ENCODE measurements at regions not wholly inside any gene's neighbourhood (a gene's known extent, or its start where the extent isn't known, plus 50 kb on each side); places are given as distances from the start of the nearest gene placed in this dataset.

DNA sequence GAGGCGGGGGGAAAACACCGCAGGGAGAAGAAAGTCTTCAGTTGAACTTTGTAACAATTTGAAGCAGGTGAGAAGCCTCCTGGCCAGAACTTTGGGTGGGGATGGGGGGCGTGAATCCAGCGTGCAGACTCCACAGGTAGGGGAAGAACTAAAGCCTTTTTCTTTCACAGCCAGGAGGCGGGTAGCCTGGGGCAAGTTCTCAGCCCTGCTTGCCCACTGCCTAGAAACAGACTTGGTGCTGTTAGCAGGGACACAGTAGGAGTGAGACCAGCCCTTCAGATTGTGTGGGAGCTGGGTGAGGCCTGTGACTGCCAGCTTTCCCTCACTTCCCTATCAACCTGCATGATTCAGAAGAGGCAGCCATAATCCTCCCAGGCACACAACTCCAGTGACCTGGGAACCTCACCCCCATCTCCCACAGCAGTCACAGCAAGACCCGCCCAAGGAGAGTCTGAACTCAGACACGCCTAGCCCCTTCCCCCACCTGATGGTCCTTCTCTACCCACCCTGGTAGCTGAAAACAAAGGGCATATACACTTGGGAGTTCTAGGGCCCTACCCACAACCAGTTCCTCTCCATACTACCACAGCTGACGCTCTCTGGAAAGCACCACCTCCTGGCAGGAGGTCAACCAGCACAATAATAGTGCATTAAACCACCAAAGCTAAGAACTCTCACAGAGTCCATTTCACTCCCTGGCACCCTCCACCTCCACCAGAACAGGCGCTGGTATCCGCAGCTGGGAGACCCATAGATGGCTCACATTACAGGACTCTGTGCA is 83.5 kb upstream of the CDC42BPA start:
- Histone ChIP-seq H3K9me3 (ENCODE audit: control insufficient read depth, low read depth, low read length) (no peaks in the 10 kb centered on the region), H2BK15ac (ENCODE audit: low read depth, low read length) (no peak overlapping the region), H2BK5ac (ENCODE audit: insufficient read length, low read length) (no peak overlapping the region), H2BK12ac (ENCODE audit: insufficient read length, low read depth, low read length) (no peak overlapping the region), H3K27me3 (ENCODE audit: insufficient read depth, low read length) (no peaks in the 10 kb centered on the region), H3K27ac (ENCODE audit: insufficient read length, low read depth, low read length) (no peak overlapping the region), H3K14ac (ENCODE audit: insufficient read depth, low read length) (no peak overlapping the region), H4K91ac (ENCODE audit: insufficient read length, low read depth, low read length) (no peak overlapping the region), H3T11ph (ENCODE audit: low read length) (no peak overlapping the region), H2AK5ac (ENCODE audit: insufficient read length, low read length) (no peak overlapping the region), H3K79me2 (ENCODE audit: insufficient read depth, low read length) (no peaks in the 10 kb centered on the region), H3K23ac (ENCODE audit: insufficient read length, low read depth, low read length) (no peak overlapping the region), H3K23me2 (ENCODE audit: insufficient read length, low read depth, low read length, poor library complexity, severe bottlenecking) (no peaks in the 10 kb centered on the region), H2AFZ (ENCODE audit: low read length) (no peak overlapping the region), H3K79me1 (ENCODE audit: insufficient read depth, low read depth, low read length, poor library complexity, severe bottlenecking) (no peaks in the 10 kb centered on the region), H3K4ac (ENCODE audit: low read depth, low read length) (no peak overlapping the region), H3K56ac (ENCODE audit: insufficient read length, low read depth, low read length) (no peak overlapping the region), H2BK20ac (ENCODE audit: low read depth, low read length, poor library complexity, severe bottlenecking) (no peak overlapping the region), H3K9ac (ENCODE audit: extremely low read depth, insufficient read length, low read length) (no peak overlapping the region), H4K8ac (replicated peaks; ENCODE audit: insufficient read length, low read depth, low read length) (no peak overlapping the region), H4K20me1 (ENCODE audit: control insufficient read depth, insufficient read depth, insufficient read length) (no peaks in the 10 kb centered on the region), H3K18ac (ENCODE audit: insufficient read length, low read depth, low read length) (no peak overlapping the region), H3K4me2 (ENCODE audit: insufficient read depth, insufficient read length, low read length) (no peak overlapping the region), H3K4me1 (ENCODE audit: insufficient read depth, low read length) (no peaks in the 10 kb centered on the region), H2BK120ac (ENCODE audit: low read depth, low read length, poor library complexity, severe bottlenecking) (no peak overlapping the region), H4K5ac (ENCODE audit: insufficient read length, low read depth, low read length) (no peak overlapping the region)
- Mint-ChIP-seq H3K36me3 (ENCODE audit: insufficient read depth in 1 of 3, low read depth in 3 of 3) (peaks cover 3 to 18% (median 6%) of the 10 kb centered on the region in 3 experiments; a peak in 4 of 7 replicates), H3K4me1 (0 out of 4 replicates have a peak, but pooled peaks cover 0 to 3% of the 10 kb centered on the region in 2 experiments), H3K9me3 (peaks cover 11 to 20% of the 10 kb centered on the region in 2 experiments), H3K27ac (no peak overlapping the region), H3K27me3 (ENCODE audit: low read depth) (peaks cover 6% of the 10 kb centered on the region), H3K4me3 (no peak overlapping the region)
- TF ChIP-seq, protein P1, sequence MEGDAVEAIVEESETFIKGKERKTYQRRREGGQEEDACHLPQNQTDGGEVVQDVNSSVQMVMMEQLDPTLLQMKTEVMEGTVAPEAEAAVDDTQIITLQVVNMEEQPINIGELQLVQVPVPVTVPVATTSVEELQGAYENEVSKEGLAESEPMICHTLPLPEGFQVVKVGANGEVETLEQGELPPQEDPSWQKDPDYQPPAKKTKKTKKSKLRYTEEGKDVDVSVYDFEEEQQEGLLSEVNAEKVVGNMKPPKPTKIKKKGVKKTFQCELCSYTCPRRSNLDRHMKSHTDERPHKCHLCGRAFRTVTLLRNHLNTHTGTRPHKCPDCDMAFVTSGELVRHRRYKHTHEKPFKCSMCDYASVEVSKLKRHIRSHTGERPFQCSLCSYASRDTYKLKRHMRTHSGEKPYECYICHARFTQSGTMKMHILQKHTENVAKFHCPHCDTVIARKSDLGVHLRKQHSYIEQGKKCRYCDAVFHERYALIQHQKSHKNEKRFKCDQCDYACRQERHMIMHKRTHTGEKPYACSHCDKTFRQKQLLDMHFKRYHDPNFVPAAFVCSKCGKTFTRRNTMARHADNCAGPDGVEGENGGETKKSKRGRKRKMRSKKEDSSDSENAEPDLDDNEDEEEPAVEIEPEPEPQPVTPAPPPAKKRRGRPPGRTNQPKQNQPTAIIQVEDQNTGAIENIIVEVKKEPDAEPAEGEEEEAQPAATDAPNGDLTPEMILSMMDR (conservative IDR thresholded peaks at IDR 0.05), result no peak
- no peak for DNase-seq
- WGBS (ENCODE audit: extremely low coverage, insufficient read length, low lambda C conversion rate), result no CpG with 5 or more reads among the region's 10 CpGs
